ENCODE measurements at regions not wholly inside any gene's neighbourhood (a gene's known extent, or its start where the extent isn't known, plus 50 kb on each side); places are given as distances from the start of the nearest gene placed in this dataset.

GRCh38 chr7:26954951-26955350 lies 90.6 kb upstream of the SKAP2 start:
- TF ChIP-seq, protein P1, sequence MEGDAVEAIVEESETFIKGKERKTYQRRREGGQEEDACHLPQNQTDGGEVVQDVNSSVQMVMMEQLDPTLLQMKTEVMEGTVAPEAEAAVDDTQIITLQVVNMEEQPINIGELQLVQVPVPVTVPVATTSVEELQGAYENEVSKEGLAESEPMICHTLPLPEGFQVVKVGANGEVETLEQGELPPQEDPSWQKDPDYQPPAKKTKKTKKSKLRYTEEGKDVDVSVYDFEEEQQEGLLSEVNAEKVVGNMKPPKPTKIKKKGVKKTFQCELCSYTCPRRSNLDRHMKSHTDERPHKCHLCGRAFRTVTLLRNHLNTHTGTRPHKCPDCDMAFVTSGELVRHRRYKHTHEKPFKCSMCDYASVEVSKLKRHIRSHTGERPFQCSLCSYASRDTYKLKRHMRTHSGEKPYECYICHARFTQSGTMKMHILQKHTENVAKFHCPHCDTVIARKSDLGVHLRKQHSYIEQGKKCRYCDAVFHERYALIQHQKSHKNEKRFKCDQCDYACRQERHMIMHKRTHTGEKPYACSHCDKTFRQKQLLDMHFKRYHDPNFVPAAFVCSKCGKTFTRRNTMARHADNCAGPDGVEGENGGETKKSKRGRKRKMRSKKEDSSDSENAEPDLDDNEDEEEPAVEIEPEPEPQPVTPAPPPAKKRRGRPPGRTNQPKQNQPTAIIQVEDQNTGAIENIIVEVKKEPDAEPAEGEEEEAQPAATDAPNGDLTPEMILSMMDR (IDR thresholded peaks at IDR 0.05), result no peak
- no peak for TF ChIP-seq ZFX (IDR thresholded peaks at IDR 0.05; ENCODE audit: borderline replicate concordance)

Measured in 22Rv1 (cell line).